ENCODE measurements at regions not wholly inside any gene's neighbourhood (a gene's known extent, or its start where the extent isn't known, plus 50 kb on each side); places are given as distances from the start of the nearest gene placed in this dataset.

DNA sequence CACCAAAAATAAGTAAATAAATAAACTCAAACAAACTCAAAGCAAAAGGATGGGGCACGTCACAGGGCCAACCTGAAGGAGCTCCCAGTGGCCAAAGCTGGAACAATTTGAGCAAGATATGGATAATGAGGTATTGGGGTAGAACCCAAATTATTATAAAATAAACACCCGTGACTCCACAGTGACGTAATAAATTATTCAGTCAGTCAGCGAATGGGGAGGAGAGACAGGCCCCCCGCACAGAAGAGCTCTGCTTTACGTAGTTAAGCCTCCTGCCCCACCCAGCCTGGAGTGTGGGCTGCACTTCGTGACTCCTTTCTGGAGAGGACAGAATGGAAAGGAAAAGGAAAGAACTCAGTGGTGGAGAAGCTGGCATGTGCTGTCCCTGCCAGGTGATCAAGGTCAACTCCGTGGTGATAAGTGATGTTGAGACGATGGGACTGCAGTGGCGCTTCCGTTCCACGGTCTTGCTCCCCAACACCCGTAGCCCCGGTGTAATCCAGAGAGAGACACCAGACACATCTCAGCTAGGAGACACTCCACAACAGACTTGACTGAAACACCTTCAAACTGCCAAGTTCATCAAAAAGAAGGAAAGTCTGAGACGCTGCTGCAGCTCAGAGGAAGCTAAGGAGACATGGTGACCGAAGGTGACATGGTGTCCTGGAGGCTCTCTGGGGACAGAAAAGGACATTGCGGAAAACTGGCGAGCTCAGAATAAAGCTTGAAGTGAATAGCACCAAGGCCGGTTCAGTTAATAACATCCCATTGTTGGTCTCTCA is 83.3 kb upstream of the COL5A1 start:
- Histone ChIP-seq H3K36me3 (no peaks in the 10 kb centered on the region), H3K4me3 (no peak overlapping the region), H3K27me3 (no peaks in the 10 kb centered on the region), H3K27ac (no peak overlapping the region), H3K4me1 (ENCODE audit: insufficient read depth) (no peaks in the 10 kb centered on the region), H3K9me3 (no peaks in the 10 kb centered on the region)
- intact Hi-C loops (cut with DNase I) = no loop called here
- peak in 2 of 5 donors; percentile 4 for DNase-seq
- 83 to 87% (median 85%) methylated on average over 19 of the region's 19 CpGs for WGBS, 3 donors
- no peak for TF ChIP-seq POLR2A (IDR thresholded peaks at IDR 0.05)
- TF ChIP-seq EP300 (IDR thresholded peaks at IDR 0.05) = no peak
- TF ChIP-seq, protein P1, sequence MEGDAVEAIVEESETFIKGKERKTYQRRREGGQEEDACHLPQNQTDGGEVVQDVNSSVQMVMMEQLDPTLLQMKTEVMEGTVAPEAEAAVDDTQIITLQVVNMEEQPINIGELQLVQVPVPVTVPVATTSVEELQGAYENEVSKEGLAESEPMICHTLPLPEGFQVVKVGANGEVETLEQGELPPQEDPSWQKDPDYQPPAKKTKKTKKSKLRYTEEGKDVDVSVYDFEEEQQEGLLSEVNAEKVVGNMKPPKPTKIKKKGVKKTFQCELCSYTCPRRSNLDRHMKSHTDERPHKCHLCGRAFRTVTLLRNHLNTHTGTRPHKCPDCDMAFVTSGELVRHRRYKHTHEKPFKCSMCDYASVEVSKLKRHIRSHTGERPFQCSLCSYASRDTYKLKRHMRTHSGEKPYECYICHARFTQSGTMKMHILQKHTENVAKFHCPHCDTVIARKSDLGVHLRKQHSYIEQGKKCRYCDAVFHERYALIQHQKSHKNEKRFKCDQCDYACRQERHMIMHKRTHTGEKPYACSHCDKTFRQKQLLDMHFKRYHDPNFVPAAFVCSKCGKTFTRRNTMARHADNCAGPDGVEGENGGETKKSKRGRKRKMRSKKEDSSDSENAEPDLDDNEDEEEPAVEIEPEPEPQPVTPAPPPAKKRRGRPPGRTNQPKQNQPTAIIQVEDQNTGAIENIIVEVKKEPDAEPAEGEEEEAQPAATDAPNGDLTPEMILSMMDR (IDR thresholded peaks at IDR 0.05) = no peak

DNA sequence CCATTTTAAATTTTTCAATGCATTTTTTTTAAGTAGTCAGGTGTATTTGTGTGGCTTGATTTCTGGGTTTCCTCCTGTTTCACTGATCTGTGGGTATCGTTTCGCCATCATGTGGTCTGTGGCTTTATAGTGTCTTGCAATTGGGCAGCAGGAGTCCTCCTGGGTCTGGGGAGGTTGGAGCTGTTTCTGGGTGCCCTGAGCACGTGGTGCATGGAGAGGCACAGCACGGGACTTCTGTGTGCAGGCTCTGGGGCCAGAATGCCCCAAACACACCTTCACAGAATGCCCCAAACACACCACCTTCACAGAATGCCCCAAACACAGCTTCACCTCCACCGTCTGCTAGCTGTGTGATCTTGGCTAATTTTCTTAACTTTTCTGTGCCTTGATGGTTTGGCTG is 82.6 kb upstream of the COL5A1 start:
- H3K36me3 ChIP-seq = no peaks in the 10 kb centered on the region
- no peaks in the 10 kb centered on the region for H3K9me3 ChIP-seq
- H3K27me3 ChIP-seq = no peaks in the 10 kb centered on the region
- no peak for TF ChIP-seq EP300 (IDR thresholded peaks at IDR 0.05)
- TF ChIP-seq, protein P1 (IDR thresholded peaks at IDR 0.05) = no peak
- intact Hi-C loops (cut with DNase I) = no loop called here
- WGBS, 3 donors = 78 to 89% (median 84%) methylated on average over 5 of the region's 5 CpGs
- no peak overlapping the region for H3K27ac ChIP-seq
- peak in 2 of 5 donors; percentile 1 to 4 for DNase-seq
- H3K4me1 ChIP-seq (ENCODE audit: insufficient read depth) = no peaks in the 10 kb centered on the region
- H3K4me3 ChIP-seq = no peak overlapping the region

DNA sequence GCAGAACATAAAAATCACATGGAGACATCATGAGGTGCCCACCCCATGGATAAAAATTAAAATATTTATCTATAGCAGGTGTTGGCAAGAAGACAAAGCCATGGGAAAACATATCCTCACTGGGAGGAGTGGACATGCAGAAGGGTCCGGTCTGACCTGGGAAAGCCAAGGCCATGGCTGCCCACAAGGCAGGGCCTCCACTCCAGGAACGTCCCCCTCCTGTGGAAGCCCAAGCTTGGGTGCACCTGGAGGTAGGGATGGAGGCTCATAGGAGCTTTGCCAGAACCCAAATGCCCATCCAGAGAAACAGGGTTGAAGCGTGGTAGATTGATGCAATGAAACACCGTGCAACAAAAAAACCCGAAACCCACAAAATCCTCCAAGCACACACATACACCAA is 81.4 kb upstream of the COL5A1 start:
- no peak overlapping the region for H3K27ac ChIP-seq
- no peaks in the 10 kb centered on the region for H3K9me3 ChIP-seq
- H3K36me3 ChIP-seq = no peaks in the 10 kb centered on the region
- H3K4me3 ChIP-seq = no peak overlapping the region
- no peaks in the 10 kb centered on the region for H3K4me1 ChIP-seq (ENCODE audit: insufficient read depth)
- 73 to 84% (median 82%) methylated on average over 5 of the region's 5 CpGs for WGBS, 3 donors
- H3K27me3 ChIP-seq = no peaks in the 10 kb centered on the region
- intact Hi-C loops (cut with DNase I) = no loop called here
- DNase-seq = peak in 1 of 5 donors; percentile 1
- TF ChIP-seq POLR2A (IDR thresholded peaks at IDR 0.05) = no peak
- TF ChIP-seq, protein P1 (IDR thresholded peaks at IDR 0.05) = no peak
- no peak for TF ChIP-seq EP300 (IDR thresholded peaks at IDR 0.05)

GRCh38 chr9:134560654-134561053 is 80.9 kb upstream of the COL5A1 start:
- Histone ChIP-seq H3K9me3 (no peaks in the 10 kb centered on the region), H3K36me3 (no peaks in the 10 kb centered on the region), H3K4me1 (ENCODE audit: insufficient read depth) (no peaks in the 10 kb centered on the region), H3K4me3 (no peak overlapping the region), H3K27me3 (no peaks in the 10 kb centered on the region), H3K27ac (no peak overlapping the region)
- intact Hi-C loops (cut with DNase I) = no loop called here
- TF ChIP-seq EP300 (IDR thresholded peaks at IDR 0.05) = no peak
- TF ChIP-seq, protein P1 (IDR thresholded peaks at IDR 0.05) = no peak
- no peak for TF ChIP-seq POLR2A (IDR thresholded peaks at IDR 0.05)
- DNase-seq = no peak
- WGBS, 3 donors = 45 to 57% (median 53%) methylated on average over 10 of the region's 10 CpGs

Measured in ovary (tissue), 7 donors.